Endothelial cell of hepatic sinusoid (primary cell): ENCODE measurements at regions not wholly inside any gene's neighbourhood (a gene's known extent, or its start where the extent isn't known, plus 50 kb on each side); places are given as distances from the start of the nearest gene placed in this dataset.
"Not testable (repeated sequence)": the region's sequence is repeated elsewhere in the genome, so short reads cannot be mapped to it uniquely, and the experiment has no call there.

Experiments used
- in situ Hi-C: cut with HindIII; loops from 2 replicates; pipeline ENCODE4 v1.10.0; 2017; ENCODE audit warnings: low sequenced_read_pairs

GRCh38 chr5:92860061-92860460, 721.0 kb downstream of the NR2F1-AS1 start:
- in situ Hi-C loops, result no loop called here

- in situ Hi-C loops, result no loop called here
Measured at GRCh38 chr5:92852219-92852618, 728.8 kb downstream of the NR2F1-AS1 start.

GRCh38 chr5:92850886-92851285, 730.1 kb downstream of the NR2F1-AS1 start:
- in situ Hi-C loops, result no loop called here

- in situ Hi-C loops, result no loop called here
Measured at GRCh38 chr5:92849756-92850155, 731.3 kb downstream of the NR2F1-AS1 start.

- in situ Hi-C loops, result no loop called here
Measured at GRCh38 chr5:92841604-92842155, 739.3 kb downstream of the NR2F1-AS1 start.

GRCh38 chr5:92838253-92838652, 742.8 kb downstream of the NR2F1-AS1 start:
- in situ Hi-C loops, result no loop called here

GRCh38 chr5:92836855-92837755, 743.9 kb downstream of the NR2F1-AS1 start:
- in situ Hi-C loops, result no loop called here

GRCh38 chr5:92835712-92836111, 745.3 kb downstream of the NR2F1-AS1 start:
- in situ Hi-C loops, result no loop called here

- in situ Hi-C loops, result not testable (repeated sequence)
Measured at GRCh38 chr5:92823551-92823950, 757.5 kb downstream of the NR2F1-AS1 start.

GRCh38 chr5:92822183-92822582, 758.8 kb downstream of the NR2F1-AS1 start:
- in situ Hi-C loops, result no loop called here

- in situ Hi-C loops, result no loop called here
Measured at GRCh38 chr5:92809855-92810465, 771.1 kb downstream of the NR2F1-AS1 start.

GRCh38 chr5:92808474-92808873, 772.5 kb downstream of the NR2F1-AS1 start:
- in situ Hi-C loops, result no loop called here

- in situ Hi-C loops, result no loop called here
Measured at GRCh38 chr5:92807085-92807484, 773.9 kb downstream of the NR2F1-AS1 start.

- in situ Hi-C loops, result no loop called here
Measured at GRCh38 chr5:92805446-92805845, 775.6 kb downstream of the NR2F1-AS1 start.

- in situ Hi-C loops, result no loop called here
Measured at GRCh38 chr5:92801911-92802310, 779.1 kb downstream of the NR2F1-AS1 start.

- in situ Hi-C loops, result no loop called here
Measured at GRCh38 chr5:92800365-92800764, 780.7 kb downstream of the NR2F1-AS1 start.

- in situ Hi-C loops, result no loop called here
Measured at GRCh38 chr5:92795633-92796032, 785.4 kb downstream of the NR2F1-AS1 start.

GRCh38 chr5:92780057-92780456, 801.0 kb downstream of the NR2F1-AS1 start:
- in situ Hi-C loops, result no loop called here

GRCh38 chr5:92779536-92779935, 801.5 kb downstream of the NR2F1-AS1 start:
- in situ Hi-C loops, result no loop called here

GRCh38 chr5:92778261-92778660, 802.8 kb downstream of the NR2F1-AS1 start:
- in situ Hi-C loops, result no loop called here

- in situ Hi-C loops, result no loop called here
Measured at GRCh38 chr5:92777421-92777820, 803.6 kb downstream of the NR2F1-AS1 start.
